ENCODE measurements at regions not wholly inside any gene's neighbourhood (a gene's known extent, or its start where the extent isn't known, plus 50 kb on each side); places are given as distances from the start of the nearest gene placed in this dataset.

- no peak for DNase-seq (ENCODE audit: low spot score)
Observed at GRCh38 chr5:171629221-171629620, 156.4 kb upstream of the SMIM23 start.

DNA sequence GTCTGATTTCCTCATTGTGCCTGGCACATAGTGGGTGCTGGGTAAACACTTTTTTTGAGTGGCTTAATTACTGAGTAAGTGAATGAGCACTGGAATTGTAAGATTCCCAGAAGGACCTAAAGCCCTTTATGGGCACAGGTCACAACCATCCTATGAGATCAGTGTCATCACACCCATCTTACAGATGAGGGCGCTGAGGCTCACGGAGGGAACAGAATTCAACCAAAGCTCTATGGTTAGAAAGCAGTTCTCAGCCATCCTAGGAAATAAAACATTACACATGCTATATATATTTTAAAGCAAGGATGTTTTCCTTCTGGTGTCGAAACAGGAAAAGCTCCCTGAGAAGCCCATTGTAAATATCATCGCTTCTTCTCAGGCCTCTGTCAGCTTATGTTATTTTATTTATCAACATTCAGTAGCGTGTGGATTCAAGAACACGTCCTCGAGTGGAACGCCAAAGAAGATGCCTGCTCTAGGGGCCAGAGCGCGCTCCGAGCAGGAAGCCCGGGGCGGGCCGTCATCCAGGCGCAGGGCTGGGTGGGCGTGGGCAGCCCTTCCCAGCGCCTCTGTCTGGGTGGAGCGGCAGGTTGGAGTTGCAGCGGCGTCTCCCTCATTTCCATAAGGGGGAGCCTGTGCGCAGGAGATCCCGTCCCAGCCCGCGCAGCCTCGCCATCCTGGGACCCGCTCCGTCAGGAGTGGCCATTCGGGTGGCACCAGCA is 155.8 kb upstream of the SMIM23 start:
- DNase-seq (ENCODE audit: low spot score): no peak

DNA sequence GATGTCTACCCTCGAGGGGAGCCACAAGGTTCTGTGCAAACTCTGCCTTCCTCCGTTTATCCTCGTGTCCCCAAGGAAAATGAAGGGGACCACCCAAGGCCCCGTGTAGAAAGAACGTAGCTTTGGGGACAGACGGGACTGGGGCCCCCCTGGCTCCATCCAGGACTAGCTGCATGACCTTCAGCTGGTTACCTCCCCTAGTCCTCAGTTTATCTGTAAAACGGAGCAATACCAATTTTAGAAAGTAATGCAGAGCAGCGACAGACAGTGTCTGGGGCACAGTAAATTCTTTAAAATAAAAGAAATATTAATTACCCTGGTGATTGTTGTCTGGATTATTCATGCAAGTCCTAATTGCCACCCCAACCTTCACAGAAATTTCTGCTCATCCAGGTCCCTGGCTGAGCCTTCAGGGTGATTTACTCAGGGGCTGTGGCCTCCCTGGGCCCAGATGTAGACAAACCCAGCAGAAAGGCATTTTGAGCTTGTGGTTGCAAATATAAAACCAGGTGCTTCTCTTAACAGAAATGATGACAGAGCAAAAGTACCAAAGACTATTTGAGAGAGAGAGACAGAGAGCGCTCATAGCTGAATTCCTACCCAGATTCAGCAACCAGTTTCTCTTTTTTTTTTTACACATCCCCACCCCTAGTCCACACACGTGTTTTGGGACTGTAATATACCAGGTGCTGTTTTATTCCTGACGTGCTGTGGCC is 155.1 kb upstream of the SMIM23 start:
- no peak for DNase-seq (ENCODE audit: low spot score)

GRCh38 chr5:171632616-171633015 is 153.0 kb upstream of the SMIM23 start:
- no peak for DNase-seq (ENCODE audit: low spot score)

DNA sequence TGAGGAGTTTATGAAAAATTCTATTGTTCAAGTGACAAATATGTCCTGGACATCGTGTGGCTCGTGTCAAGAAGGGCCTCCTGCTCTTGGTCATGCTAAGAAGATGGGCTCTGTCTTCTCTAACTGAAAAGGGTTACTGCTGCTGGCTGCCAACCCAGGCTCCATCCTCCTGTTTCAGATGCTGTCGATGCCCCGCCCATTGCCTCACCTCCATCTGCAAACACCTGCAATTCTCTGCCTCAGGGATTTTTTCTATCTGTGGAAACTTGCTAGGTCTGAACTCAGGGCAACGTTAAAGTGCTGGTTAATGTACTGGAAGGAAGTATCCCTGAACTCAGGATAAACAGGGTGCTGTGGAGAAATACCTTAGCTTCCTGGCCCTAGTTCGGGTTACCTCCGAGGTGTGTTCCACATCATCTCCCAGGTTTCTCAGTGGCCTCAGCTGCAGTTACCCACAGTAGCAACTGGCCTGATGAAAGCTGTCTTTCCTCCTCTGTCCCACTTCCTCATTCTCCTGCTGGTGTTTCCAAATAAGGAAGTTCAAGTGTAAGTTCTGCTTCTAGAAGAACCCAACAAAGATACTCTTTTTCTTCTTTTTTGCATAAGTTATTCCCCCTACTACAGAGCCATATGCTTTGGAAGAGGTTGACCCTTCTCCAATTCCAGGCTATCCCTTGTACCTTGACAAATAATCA is 151.7 kb upstream of the SMIM23 start:
- DNase-seq (ENCODE audit: low spot score): no peak

DNA sequence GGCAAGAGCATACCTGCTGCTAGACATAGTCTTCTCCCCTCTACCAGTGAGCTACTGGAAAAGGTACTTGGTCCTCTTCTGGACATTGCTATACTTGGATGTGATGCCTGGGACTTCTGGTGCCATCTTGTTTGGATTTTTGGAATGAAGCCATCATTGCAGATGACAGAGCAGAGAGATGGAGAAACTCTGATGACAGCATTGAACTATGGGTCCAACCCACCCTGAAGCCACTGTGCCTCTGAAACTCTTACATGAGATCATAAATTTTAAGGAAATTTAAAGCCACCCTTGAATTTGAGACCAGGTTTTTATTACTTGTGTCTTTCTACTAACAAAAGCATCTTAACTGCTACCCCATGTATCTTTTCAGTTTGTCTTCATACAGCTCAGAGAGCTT is 151.1 kb upstream of the SMIM23 start:
- DNase-seq (ENCODE audit: low spot score): no peak

DNA sequence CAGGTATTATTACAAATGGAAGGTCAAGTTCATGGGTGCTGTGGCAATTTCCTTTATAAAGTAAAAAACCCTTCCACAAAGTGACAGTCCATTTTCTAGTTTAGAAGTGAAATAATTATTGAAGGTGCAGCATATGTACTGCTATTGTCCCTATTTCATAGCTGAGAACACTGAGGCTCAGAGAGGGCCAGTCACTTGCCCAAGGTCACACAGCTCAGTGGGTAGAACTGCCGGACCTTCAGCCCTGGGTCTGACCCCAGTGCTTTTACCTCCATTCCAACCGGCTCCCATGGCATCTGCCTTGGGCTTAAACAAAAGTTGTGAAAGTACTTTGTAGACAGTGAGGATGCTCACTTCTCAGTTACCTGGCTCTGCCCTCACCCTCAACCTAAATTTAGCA is 150.6 kb upstream of the SMIM23 start:
- no peak for DNase-seq (ENCODE audit: low spot score)

- no peak for DNase-seq (ENCODE audit: low spot score)
Observed at GRCh38 chr5:171635561-171636245, 149.9 kb upstream of the SMIM23 start.

GRCh38 chr5:171637811-171638210 is 147.8 kb upstream of the SMIM23 start:
- no peak for DNase-seq (ENCODE audit: low spot score)

DNA sequence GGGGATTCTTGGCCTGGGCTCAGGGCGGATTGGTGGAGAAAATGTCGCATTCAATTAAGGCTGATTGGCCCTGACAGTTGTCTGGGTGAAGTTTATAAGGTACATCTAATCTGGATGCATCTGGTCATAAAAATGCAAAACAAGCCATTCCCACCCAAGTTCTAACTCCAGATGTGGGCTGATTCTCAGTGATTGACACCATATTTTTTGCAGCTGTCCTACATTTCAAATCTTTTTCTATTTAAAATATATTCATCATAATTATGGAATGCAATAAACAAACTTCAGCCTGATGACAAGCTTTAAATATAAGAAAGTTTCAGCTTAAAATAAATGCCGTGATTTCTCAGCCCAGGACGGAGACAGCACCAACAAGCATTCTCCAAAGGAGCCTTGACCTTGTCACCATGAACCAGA is 146.4 kb upstream of the SMIM23 start:
- DNase-seq (ENCODE audit: low spot score): no peak

- no peak for DNase-seq (ENCODE audit: low spot score)
Observed at GRCh38 chr5:171639966-171640365, 145.7 kb upstream of the SMIM23 start.

GRCh38 chr5:171640480-171640879 is 145.1 kb upstream of the SMIM23 start:
- DNase-seq (ENCODE audit: low spot score): no peak

- no peak for DNase-seq (ENCODE audit: low spot score)
Observed at GRCh38 chr5:171641891-171642290, 143.7 kb upstream of the SMIM23 start.

- DNase-seq (ENCODE audit: low spot score): no peak
Observed at GRCh38 chr5:171642894-171643293, 142.7 kb upstream of the SMIM23 start.

DNA sequence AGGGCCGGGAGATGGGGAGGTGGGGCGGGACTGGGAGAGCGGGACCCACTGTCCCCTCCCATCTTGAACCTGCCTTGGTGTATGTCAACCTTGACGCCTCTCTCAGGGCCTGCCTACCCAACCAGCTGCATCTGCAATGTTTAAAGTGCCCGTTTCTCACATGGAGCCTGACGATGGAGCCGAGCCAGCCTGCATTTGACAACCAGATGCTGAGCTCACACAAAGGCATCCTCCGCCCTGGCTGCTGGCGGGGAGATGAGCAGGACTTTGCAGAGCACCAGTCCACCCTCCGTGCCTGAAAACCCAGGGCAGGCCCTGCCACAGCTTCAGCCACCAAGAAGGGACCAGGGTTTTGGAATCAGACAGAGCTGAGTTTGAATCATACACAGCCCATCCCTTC is 141.1 kb upstream of the SMIM23 start:
- DNase-seq (ENCODE audit: low spot score): no peak

DNA sequence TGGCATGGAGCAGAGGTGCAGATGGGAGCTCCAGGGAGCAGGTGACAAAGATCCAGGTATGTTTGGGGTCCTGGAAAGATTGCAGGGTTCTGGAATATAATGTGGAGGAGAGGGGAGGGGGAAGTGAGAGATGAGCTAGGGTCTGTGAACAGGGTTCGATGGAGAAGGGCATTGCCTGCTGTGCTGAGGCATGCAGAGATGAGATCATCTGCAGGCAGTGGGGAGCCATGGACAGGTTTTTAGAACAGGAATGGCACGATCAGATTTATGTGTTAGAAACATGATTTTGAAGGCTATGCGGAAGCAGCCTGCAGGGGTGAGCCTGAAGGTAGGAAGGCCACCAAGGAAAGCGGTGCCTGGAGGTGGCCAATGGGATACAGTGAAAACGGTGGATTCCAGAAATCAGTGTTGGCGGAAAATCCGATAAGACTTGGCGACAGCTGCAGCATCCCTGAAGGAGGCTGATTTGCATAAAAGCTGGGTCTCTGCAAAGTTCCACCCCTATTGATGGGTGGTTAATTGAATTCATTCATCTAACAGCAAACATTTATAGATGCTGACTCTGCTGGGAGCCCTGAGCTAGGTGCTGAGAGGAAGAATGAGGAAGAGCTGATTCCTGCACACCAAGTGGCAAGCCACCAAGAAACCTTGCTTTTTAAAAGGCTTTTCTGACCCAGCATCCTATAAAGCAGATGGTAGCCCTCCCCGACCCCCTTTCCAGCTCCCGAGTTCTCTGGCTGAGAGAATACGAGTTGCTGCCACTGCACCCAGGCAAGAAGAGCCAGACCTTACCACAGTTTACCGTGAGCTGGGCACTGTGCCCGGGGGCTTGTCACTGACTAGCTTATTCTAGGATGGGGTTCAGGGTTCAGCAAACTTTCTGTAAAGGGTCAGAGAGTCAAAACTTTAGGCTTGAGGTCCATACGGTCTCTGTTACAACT is 139.2 kb upstream of the SMIM23 start:
- no peak for DNase-seq (ENCODE audit: low spot score)

DNA sequence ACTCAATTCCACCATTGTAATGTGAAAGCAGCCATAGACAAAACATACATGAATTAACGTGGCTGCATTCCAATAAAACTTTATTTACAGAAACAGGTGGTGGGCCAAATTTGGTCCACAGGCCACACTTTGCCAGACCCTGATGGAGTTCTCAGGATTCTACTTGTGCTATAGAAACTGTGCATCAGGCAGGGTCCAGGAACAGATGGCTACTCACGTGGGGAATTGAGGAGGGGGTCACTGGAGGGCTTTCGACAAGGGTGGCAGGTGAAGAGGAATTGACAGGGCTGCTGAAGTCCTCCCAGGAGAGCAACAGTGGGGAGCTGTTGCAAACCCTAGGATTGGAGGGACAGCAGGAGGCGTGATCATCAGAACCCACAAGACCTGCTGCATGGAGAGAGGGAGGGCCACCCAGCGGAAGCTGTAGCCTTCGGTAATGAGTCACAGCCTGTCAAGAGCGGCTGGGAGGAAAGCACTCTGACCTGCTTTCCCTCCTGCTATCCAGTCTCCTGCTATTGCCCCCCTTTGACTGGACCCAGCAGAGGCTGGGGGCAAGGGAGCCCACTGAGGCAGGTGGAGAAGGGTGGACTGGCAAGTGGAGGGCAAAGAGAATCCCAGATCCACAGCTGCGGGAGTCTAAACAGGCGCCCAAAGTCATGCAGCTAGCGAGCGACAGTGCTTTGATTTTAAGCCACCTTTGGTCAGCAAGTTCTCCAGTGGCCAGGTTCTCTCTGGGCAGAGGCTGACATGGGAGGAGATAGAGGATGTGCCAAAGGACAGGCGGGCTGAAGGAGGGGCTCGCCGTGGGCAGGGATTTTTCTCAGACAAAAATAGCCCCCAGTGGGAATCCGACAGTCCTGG is 138.3 kb upstream of the SMIM23 start:
- no peak for DNase-seq (ENCODE audit: low spot score)

GRCh38 chr5:171647904-171648260 is 137.7 kb upstream of the SMIM23 start:
- no peak for DNase-seq (ENCODE audit: low spot score)

- no peak for DNase-seq (ENCODE audit: low spot score)
Observed at GRCh38 chr5:171648279-171649074, 137.1 kb upstream of the SMIM23 start.

DNA sequence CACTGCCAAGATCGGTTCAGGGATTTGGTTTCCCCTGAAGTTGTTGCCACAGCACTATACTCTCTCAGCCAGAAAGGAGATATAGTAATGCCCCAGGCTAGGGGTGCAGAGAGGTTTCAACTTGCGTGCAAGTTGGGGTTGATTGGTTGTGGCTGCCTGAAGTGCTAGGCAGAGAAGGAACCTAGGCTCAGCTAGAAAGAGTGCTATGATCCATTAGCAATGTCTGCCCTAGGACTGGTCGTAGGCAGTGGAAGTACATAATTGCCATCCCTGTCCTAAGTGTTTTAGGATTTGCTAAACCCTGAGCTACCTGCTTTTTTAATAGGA is 136.6 kb upstream of the SMIM23 start:
- no peak for DNase-seq (ENCODE audit: low spot score)
